Spleen (tissue), 11 donors: ENCODE measurements at regions not wholly inside any gene's neighbourhood (a gene's known extent, or its start where the extent isn't known, plus 50 kb on each side); places are given as distances from the start of the nearest gene placed in this dataset.

Experiments
- DNase-seq: peaks from one replicate; pipeline ENCODE4 v3.0.0-alpha.2; 2020
- H3K27ac ChIP-seq, 8 donors: fragments of 200-600 bp; sonication (generic) in 7 of 8; 1 replicate in 4 of 8; 2 replicates in 4 of 8; pipeline versions ENCODE4 v1.5.0 to v1.8.0; 2016 to 2021; ENCODE audit warnings: inconsistent platforms in 4 of 8, mild to moderate bottlenecking in 4 of 8, moderate library complexity in 1 of 8
- H3K27me3 ChIP-seq, 7 donors: fragments of 200-600 bp; sonication (generic) in 6 of 7; replicated peaks in 1 of 7; 1 replicate in 4 of 7; 2 replicates in 3 of 7; pipeline versions ENCODE4 v1.5.0 to v1.8.0; 2016 to 2021; ENCODE audit warnings: inconsistent platforms in 3 of 7, mild to moderate bottlenecking in 1 of 7
- H3K36me3 ChIP-seq, 6 donors: fragments of 200-600 bp; sonication (generic) in 5 of 6; 1 replicate in 4 of 6; 2 replicates in 2 of 6; pipeline versions ENCODE4 v1.5.0 to v1.8.0; 2016 to 2021; ENCODE audit warnings: inconsistent platforms in 2 of 6
- H3K4me1 ChIP-seq, 6 donors: fragments of 200-600 bp; sonication (generic) in 5 of 6; 1 replicate in 3 of 6; 2 replicates in 3 of 6; pipeline versions ENCODE4 v1.5.0 to v1.8.0; 2016 to 2021; ENCODE audit warnings: inconsistent platforms in 3 of 6
- H3K4me3 ChIP-seq, 8 donors: fragments of 200-600 bp; sonication (generic) in 7 of 8; 1 replicate in 4 of 8; 2 replicates in 4 of 8; pipeline versions ENCODE4 v1.5.0 to v1.8.0; 2016 to 2021; ENCODE audit warnings: inconsistent platforms in 4 of 8, mild to moderate bottlenecking in 4 of 8, moderate library complexity in 2 of 8
- H3K9me3 ChIP-seq, 8 donors: fragments of 200-600 bp; sonication (generic) in 7 of 8; 1 replicate in 4 of 8; 2 replicates in 4 of 8; pipeline versions ENCODE4 v1.5.0 to v1.8.0; 2016 to 2021; ENCODE audit warnings: inconsistent platforms in 4 of 8
- POLR2A ChIP-seq, 3 donors: fragments of 450-650 bp; IDR thresholded peaks; one replicate each; pipeline ENCODE4 v1.5.1; 2017; ENCODE audit warnings: antibody characterized with exemption in 3 of 3, mild to moderate bottlenecking in 1 of 3
- POLR2AphosphoS5 ChIP-seq, 3 donors: sonication (generic); formaldehyde crosslinking; IDR thresholded peaks; one replicate each; pipeline ENCODE4 v1.5.1; 2017; ENCODE audit warnings: antibody characterized with exemption in 3 of 3
- WGBS, 5 donors: extraction: QIAGEN DNeasy Blood & Tissue Kit in 3 of 5; methylation state at CpG; one replicate each; pipeline versions ENCODE4 v1.1.5 to v1.1.7; 2013 to 2018; 5-methylcytosine and 5-hydroxymethylcytosine counted together
- intact Hi-C: fragments of 100-400 bp; cut with DNase I; formaldehyde crosslinking; loops from one replicate; pipeline ENCODE4 v1.15.0; 2023; ENCODE audit warnings: low total_unique reads
- TF ChIP-seq, protein P1 (sequence below), 11 experiments: fragments of 200-600 bp in 7 of 11; fragments of 450-650 bp in 4 of 11; sonication (generic) in 4 of 11; IDR thresholded peaks in 8 of 11; conservative IDR thresholded peaks in 3 of 11; 1 replicate in 7 of 11; 2 replicates in 4 of 11; pipeline versions ENCODE4 v1.4.0 to v1.8.0; 2016 to 2021; ENCODE audit warnings: antibody characterized with exemption in 11 of 11, inconsistent platforms in 4 of 11, mild to moderate bottlenecking in 1 of 11
- donor health status: healthy with polysubstance abuse.
- donor health status: DM: no; HTN: no; CAD: no; lungs with moderate emphysema.
- donor health status: DM: no; HTN: no; CAD: no.
- donor health status: Bipolar disorder and iron deficiency.
- donor health status: healthy.
- donor health status: DM: no; HTN: no; CAD: no.
- donor health status: DM: yes; HTN: yes; CAD: no.

DNA sequence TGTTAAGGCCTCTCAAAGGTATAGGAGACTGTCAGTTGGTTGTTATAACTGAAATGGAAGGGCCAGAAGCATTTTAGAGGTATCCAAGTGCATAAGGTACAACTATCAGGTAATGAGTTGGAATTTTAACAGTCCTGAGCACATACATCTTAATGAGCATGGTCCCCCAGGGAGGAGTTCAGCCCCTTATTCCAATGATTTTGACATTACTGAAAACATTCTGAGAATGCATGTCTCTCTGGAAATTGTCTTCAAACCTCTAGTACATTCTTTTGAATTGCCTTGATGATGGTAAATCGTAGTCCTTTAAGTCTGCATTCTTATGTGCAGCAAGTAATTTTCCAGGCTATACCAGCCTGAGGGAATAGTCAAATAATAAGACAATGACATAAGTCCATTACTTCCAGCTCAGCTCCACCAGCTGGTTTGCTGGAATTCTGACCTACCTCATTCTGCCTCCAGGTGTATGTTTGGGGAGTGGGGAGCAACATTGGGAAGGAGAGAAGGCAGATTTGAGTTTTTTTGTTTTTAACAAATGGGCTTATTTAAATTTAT is 239.2 kb downstream of the MSRB3 start:
- no peak overlapping the region for H3K4me3 ChIP-seq
- H3K27me3 ChIP-seq, result no peaks in the 10 kb centered on the region
- TF ChIP-seq POLR2A (IDR thresholded peaks at IDR 0.05), result no peak
- TF ChIP-seq POLR2AphosphoS5 (IDR thresholded peaks at IDR 0.05), result no peak
- TF ChIP-seq, protein P1, sequence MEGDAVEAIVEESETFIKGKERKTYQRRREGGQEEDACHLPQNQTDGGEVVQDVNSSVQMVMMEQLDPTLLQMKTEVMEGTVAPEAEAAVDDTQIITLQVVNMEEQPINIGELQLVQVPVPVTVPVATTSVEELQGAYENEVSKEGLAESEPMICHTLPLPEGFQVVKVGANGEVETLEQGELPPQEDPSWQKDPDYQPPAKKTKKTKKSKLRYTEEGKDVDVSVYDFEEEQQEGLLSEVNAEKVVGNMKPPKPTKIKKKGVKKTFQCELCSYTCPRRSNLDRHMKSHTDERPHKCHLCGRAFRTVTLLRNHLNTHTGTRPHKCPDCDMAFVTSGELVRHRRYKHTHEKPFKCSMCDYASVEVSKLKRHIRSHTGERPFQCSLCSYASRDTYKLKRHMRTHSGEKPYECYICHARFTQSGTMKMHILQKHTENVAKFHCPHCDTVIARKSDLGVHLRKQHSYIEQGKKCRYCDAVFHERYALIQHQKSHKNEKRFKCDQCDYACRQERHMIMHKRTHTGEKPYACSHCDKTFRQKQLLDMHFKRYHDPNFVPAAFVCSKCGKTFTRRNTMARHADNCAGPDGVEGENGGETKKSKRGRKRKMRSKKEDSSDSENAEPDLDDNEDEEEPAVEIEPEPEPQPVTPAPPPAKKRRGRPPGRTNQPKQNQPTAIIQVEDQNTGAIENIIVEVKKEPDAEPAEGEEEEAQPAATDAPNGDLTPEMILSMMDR (IDR thresholded peaks at IDR 0.05 in 8 of 11, conservative IDR thresholded peaks at IDR 0.05 in 3 of 11), result no peak
- intact Hi-C loops, result no loop called here
- no peaks in the 10 kb centered on the region for H3K9me3 ChIP-seq
- H3K4me1 ChIP-seq, result no peaks in the 10 kb centered on the region
- no peaks in the 10 kb centered on the region for H3K36me3 ChIP-seq
- WGBS, 5 donors, result 75 to 89% (median 86%) methylated on average over 1 of the region's 1 CpG
- no peak for DNase-seq
- H3K27ac ChIP-seq, result no peak overlapping the region

DNA sequence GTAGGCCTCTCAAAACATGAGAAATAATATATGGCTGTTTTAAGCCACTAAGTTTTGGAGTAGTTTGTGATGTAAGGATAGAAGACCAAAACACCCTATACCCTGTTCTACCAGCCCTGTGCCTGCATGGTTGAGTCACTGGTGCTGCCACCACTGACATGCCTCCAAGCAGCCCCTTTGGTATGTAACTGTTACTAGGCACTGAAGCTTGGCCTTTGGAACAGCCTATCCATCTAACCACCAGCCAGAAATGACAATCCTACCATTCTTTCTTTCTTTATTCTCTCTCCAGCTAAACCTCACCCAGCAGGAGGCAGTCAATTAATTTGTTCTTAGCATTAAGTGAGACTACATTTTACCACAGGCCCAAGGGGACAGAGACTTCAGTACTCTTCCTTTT is 240.3 kb downstream of the MSRB3 start:
- Histone ChIP-seq H3K27ac (no peak overlapping the region), H3K36me3 (no peaks in the 10 kb centered on the region), H3K4me3 (no peak overlapping the region), H3K4me1 (no peaks in the 10 kb centered on the region), H3K9me3 (no peaks in the 10 kb centered on the region), H3K27me3 (no peaks in the 10 kb centered on the region)
- intact Hi-C loops, result no loop called here
- TF ChIP-seq, protein P1 (IDR thresholded peaks at IDR 0.05 in 8 of 11, conservative IDR thresholded peaks at IDR 0.05 in 3 of 11), result no peak
- no peak for TF ChIP-seq POLR2A (IDR thresholded peaks at IDR 0.05)
- no peak for TF ChIP-seq POLR2AphosphoS5 (IDR thresholded peaks at IDR 0.05)
- DNase-seq, result no peak

DNA sequence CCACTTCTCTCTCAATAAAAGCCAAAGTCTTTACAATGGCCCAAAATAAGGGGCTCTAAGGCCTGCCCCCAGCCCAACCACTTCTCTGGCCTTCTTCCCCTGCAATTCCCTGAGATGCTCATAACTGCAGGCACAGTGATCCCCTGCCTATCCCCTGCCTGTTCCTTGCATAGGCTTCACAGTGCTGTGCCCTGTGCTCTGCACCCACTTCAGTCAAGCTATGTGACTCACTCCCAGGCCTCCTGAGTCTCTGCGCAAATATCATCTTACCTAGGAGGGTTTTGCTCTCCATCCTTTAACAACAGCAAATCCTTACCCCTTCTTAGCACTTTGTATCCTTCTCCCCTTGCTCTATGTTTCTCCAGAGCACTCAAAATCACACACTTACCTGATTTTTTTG is 242.2 kb downstream of the MSRB3 start:
- Histone ChIP-seq H3K4me3 (no peak overlapping the region), H3K27ac (no peak overlapping the region), H3K27me3 (no peaks in the 10 kb centered on the region), H3K9me3 (no peaks in the 10 kb centered on the region), H3K4me1 (no peaks in the 10 kb centered on the region), H3K36me3 (no peaks in the 10 kb centered on the region)
- TF ChIP-seq POLR2AphosphoS5 (IDR thresholded peaks at IDR 0.05) (no peak), POLR2A (IDR thresholded peaks at IDR 0.05) (no peak)
- TF ChIP-seq, protein P1 (IDR thresholded peaks at IDR 0.05 in 8 of 11, conservative IDR thresholded peaks at IDR 0.05 in 3 of 11), result no peak
- DNase-seq, result no peak
- intact Hi-C loops, result no loop called here
- WGBS, 5 donors, result 96 to 100% (median 100%) methylated on average over 1 of the region's 1 CpG

DNA sequence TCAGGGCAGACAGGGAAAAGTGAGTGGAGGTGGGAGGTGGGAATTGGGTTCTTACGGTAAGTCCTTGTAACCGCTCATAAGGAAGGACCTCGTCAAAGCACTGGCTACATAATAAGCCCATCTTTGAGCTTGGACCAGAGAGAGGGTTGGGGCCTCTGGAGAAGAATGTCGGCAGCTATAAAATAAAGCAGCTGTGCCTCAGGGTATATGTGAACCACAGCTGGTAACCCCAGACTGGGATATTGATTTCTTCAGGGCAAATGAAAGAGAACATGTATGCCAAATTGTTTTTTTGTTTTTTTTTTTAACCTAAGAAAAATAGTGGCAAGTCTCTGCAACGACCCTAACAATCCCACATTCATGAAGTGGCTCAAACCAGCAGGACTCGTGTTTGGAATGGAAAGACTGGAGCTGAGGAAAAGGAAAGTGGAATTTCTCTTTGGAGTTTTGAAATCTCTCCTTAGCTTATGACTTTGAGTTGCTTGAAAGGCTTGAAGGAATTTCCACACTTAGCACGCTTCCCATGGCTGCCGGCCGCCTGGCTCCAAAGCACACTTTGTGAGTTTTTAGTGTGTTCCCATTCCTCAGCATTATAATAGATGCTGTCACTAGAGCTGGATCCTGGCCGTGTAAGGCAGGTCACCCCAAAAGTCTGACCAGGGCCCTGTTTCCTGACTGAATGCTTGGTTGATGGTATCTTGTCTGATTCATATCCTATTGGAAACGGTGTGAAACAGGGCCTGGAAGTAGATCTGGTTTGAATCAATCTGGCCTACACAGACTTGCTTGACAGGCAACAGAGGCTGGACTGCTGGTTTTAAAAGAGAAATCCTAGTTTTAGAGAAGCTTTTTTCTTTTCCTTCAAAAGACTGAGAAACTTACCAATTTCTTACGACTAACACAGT is 244.7 kb downstream of the MSRB3 start:
- 80 to 88% (median 85%) methylated on average over 12 of the region's 12 CpGs for whole genome bisulfite sequencing, 5 donors
- Histone ChIP-seq H3K4me3 (no peak overlapping the region), H3K36me3 (no peaks in the 10 kb centered on the region), H3K9me3 (peaks cover 0 to 4% (median 0%) of the 10 kb centered on the region in 8 donors), H3K4me1 (no peaks in the 10 kb centered on the region), H3K27me3 (no peaks in the 10 kb centered on the region), H3K27ac (no peak overlapping the region)
- intact Hi-C loops, result no loop called here
- DNase-seq, result no peak
- TF ChIP-seq POLR2A (IDR thresholded peaks at IDR 0.05) (no peak), POLR2AphosphoS5 (IDR thresholded peaks at IDR 0.05) (no peak)
